Activated CD8-positive, alpha-beta T cell treated with anti-CD3 and anti-CD28 coated beads for 36 hours (primary cell): ENCODE measurements at regions not wholly inside any gene's neighbourhood (a gene's known extent, or its start where the extent isn't known, plus 50 kb on each side); places are given as distances from the start of the nearest gene placed in this dataset.

Source experiments
- ATAC-seq: fragments of 200-7000 bp; cut with Tn5 transposase; one replicate; pipeline ENCODE4 v1.10.0; 2021; ENCODE audit warnings: mild to moderate bottlenecking, moderate library complexity
- CTCF ChIA-PET: fragments of 350-600 bp; sonication (Branson Sonifier 250); formaldehyde crosslinking; loops from one replicate; lab custom pipeline; 2021; ENCODE audit warnings: antibody characterized with exemption; lab: Charles Lee
- POLR2A ChIA-PET: fragments of 350-600 bp; sonication (Branson Sonifier 250); formaldehyde crosslinking; loops from one replicate; lab custom pipeline; 2021; ENCODE audit warnings: antibody characterized with exemption; lab: Charles Lee
- DNase-seq: peaks from one replicate; pipeline ENCODE4 v3.0.0-alpha.2; 2020
- H3K27ac Mint-ChIP-seq: one replicate; pipeline ENCODE4 v1.8.0; 2021; ENCODE audit warnings: mild to moderate bottlenecking, mixed read lengths
- H3K27me3 Mint-ChIP-seq: one replicate; pipeline ENCODE4 v1.8.0; 2021; ENCODE audit warnings: mixed read lengths
- H3K36me3 Mint-ChIP-seq: one replicate; pipeline ENCODE4 v1.8.0; 2021; ENCODE audit warnings: low read depth, mixed read lengths
- H3K4me1 Mint-ChIP-seq: one replicate; pipeline ENCODE4 v1.8.0; 2021; ENCODE audit warnings: low read depth, mixed read lengths
- H3K4me3 Mint-ChIP-seq: one replicate; pipeline ENCODE4 v1.8.0; 2021; ENCODE audit warnings: mild to moderate bottlenecking, moderate library complexity, mixed read lengths
- H3K9me3 Mint-ChIP-seq: one replicate; pipeline ENCODE4 v1.8.0; 2021; ENCODE audit warnings: mixed read lengths
- intact Hi-C: fragments of 100-400 bp; cut with micrococcal nuclease; formaldehyde crosslinking; loops from one replicate; pipeline ENCODE4 v1.10.0; 2022
- TF ChIP-seq, protein P1 (sequence below): fragments of 200-600 bp; IDR thresholded peaks from one replicate; pipeline ENCODE4 v1.8.0; 2022; ENCODE audit warnings: antibody characterized with exemption, mild to moderate bottlenecking

DNA sequence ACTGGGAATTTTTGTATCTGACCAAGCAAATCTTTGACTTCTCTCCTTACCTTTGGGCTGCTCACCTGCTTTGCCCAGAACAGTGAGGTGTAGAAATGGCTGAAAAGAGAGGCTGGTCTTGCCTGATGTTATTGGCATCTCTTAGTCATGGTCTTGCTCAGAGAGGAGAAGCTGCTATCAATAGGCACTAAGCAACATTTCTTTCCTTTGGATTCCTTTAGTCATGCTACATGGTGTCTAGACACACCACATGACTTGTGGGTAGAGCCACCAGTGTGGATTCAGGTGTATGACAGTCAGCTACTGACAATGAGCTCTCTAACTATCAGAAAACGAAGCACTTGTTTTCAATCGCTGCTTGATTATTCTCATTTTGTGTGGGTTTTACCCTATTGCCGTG is 341.3 kb upstream of the DCC start:
- H3K4me1 Mint-ChIP-seq, result no peaks in the 10 kb centered on the region
- no peak overlapping the region for H3K4me3 Mint-ChIP-seq
- H3K9me3 Mint-ChIP-seq, result no peaks in the 10 kb centered on the region
- no peak for ATAC-seq
- DNase-seq, result no peak
- no peaks in the 10 kb centered on the region for H3K27me3 Mint-ChIP-seq
- no peaks in the 10 kb centered on the region for H3K36me3 Mint-ChIP-seq
- intact Hi-C loops, result no loop called here
- TF ChIP-seq, protein P1, sequence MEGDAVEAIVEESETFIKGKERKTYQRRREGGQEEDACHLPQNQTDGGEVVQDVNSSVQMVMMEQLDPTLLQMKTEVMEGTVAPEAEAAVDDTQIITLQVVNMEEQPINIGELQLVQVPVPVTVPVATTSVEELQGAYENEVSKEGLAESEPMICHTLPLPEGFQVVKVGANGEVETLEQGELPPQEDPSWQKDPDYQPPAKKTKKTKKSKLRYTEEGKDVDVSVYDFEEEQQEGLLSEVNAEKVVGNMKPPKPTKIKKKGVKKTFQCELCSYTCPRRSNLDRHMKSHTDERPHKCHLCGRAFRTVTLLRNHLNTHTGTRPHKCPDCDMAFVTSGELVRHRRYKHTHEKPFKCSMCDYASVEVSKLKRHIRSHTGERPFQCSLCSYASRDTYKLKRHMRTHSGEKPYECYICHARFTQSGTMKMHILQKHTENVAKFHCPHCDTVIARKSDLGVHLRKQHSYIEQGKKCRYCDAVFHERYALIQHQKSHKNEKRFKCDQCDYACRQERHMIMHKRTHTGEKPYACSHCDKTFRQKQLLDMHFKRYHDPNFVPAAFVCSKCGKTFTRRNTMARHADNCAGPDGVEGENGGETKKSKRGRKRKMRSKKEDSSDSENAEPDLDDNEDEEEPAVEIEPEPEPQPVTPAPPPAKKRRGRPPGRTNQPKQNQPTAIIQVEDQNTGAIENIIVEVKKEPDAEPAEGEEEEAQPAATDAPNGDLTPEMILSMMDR, result no peak
- ChIA-PET CTCF (no interaction called here), POLR2A (interaction anchor here (0.8 kb wide), 1 partner anchor 19 kb away, joined by 3 read pairs; no protein-coding TSS in a partner anchor)
- no peak overlapping the region for H3K27ac Mint-ChIP-seq

DNA sequence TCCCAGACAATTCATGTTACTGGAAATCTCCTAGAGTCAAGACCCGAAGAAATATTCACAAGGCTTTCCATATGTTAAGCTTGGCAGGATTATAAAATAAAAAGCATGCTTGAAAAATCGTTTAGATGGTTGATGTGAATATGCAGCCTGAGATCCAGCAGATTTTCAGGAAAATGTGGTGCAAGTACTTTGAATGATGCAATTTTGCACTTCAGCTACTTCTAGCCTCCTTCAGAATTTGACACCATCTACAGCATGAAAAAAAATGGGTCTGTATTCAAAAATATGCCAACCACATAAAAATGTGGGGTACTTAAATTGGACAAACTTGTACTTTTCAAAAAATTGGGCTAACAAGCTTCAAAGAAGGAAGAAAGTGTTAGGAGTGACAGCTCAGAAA is 340.6 kb upstream of the DCC start:
- no peaks in the 10 kb centered on the region for H3K4me1 Mint-ChIP-seq
- ChIA-PET CTCF (no interaction called here), POLR2A (interaction anchor here (0.8 kb wide), 1 partner anchor 18 kb away, joined by 3 read pairs; no protein-coding TSS in a partner anchor)
- H3K27ac Mint-ChIP-seq, result no peak overlapping the region
- TF ChIP-seq, protein P1, result no peak
- no peaks in the 10 kb centered on the region for H3K36me3 Mint-ChIP-seq
- DNase-seq (no peak), ATAC-seq (no peak)
- no peaks in the 10 kb centered on the region for H3K9me3 Mint-ChIP-seq
- no peak overlapping the region for H3K4me3 Mint-ChIP-seq
- H3K27me3 Mint-ChIP-seq, result no peaks in the 10 kb centered on the region
- intact Hi-C loops, result no loop called here

DNA sequence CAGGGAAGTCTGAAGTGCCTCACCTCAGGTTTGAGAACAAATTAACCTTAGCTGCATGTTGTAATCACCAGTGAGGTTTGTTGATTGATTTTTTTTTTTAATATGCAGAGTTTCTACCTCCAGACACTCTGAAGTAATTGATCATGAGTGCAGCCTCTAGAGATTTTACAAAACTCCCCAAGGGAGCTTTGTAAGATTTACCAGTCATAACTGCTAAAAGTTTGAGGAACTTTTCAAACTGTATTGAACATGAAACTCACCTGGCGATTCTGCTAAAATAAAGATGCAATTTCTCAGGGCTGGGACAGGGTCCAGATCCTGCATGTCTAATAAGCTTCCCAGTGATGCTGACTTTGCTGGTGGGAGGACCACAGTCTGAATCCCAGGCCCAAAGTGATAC is 339.6 kb upstream of the DCC start:
- ChIA-PET POLR2A (no interaction called here), CTCF (no interaction called here)
- ATAC-seq, result no peak
- Mint-ChIP-seq H3K4me3 (no peak overlapping the region), H3K27ac (no peak overlapping the region), H3K27me3 (no peaks in the 10 kb centered on the region), H3K9me3 (no peaks in the 10 kb centered on the region), H3K4me1 (no peaks in the 10 kb centered on the region), H3K36me3 (no peaks in the 10 kb centered on the region)
- TF ChIP-seq, protein P1, result no peak
- intact Hi-C loops, result no loop called here
- no peak for DNase-seq

DNA sequence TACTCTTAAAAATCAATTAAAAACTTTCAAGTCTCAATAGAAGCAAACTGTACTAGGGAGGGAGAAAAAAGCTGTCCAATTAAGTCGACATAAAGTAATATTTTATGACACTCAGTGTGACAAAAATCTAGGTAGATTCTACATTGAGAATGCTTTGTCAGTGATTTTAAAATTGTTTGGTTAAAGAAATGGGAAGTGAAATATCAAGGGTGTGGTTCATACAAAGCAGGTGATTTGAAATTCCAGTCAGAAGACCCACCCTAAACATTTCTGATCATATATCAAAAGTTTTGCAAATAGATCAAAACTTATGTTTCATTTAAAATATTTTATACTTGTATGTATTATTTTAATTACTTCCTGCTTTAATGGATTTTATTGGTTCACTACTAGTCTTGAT is 338.9 kb upstream of the DCC start:
- ChIA-PET CTCF (no interaction called here), POLR2A (no interaction called here)
- H3K36me3 Mint-ChIP-seq, result no peaks in the 10 kb centered on the region
- H3K9me3 Mint-ChIP-seq, result no peaks in the 10 kb centered on the region
- no peaks in the 10 kb centered on the region for H3K4me1 Mint-ChIP-seq
- H3K27ac Mint-ChIP-seq, result no peak overlapping the region
- H3K27me3 Mint-ChIP-seq, result no peaks in the 10 kb centered on the region
- no peak overlapping the region for H3K4me3 Mint-ChIP-seq
- TF ChIP-seq, protein P1, result no peak
- ATAC-seq (no peak), DNase-seq (no peak)
- intact Hi-C loops, result no loop called here

DNA sequence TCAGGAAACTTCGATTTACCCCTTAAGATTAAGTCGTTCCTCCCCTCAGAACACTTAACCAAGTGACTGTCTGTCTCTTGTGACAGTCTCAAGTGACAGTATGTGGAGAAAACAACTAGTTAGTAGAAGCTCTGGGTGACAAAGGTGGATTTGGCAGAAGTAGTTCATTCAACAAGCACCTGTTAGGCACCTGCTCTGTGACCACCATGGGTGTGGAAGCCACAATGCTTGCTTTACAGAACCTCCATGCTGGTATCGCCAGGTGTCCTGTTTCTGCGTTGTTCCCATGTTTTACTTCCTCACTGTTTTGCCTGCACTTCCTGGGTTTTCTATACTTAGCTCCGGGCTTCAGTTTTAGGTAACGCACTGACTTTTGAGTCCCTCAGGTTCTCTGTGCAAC is 337.4 kb upstream of the DCC start:
- Mint-ChIP-seq H3K9me3 (no peaks in the 10 kb centered on the region), H3K27ac (no peak overlapping the region), H3K4me3 (no peak overlapping the region), H3K36me3 (no peaks in the 10 kb centered on the region), H3K27me3 (no peaks in the 10 kb centered on the region), H3K4me1 (no peaks in the 10 kb centered on the region)
- intact Hi-C loops, result no loop called here
- no peak for ATAC-seq
- CTCF ChIA-PET, result no interaction called here
- POLR2A ChIA-PET, result no interaction called here
- no peak for DNase-seq
- TF ChIP-seq, protein P1, result no peak
